ENCODE measurements at regions not wholly inside any gene's neighbourhood (a gene's known extent, or its start where the extent isn't known, plus 50 kb on each side); places are given as distances from the start of the nearest gene placed in this dataset.
"Not testable (repeated sequence)": the region's sequence is repeated elsewhere in the genome, so short reads cannot be mapped to it uniquely, and the experiment has no call there.

GRCh38 chr17:22044706-22045246 is 352.5 kb downstream of the KCNJ18 start:
- POLR2A ChIA-PET; CTCF ChIA-PET; H3K4me3 Mint-ChIP-seq; intact Hi-C loops (cut with DNase I, micrococcal nuclease); H3K36me3 Mint-ChIP-seq (ENCODE audit: low read depth); ATAC-seq; H3K27me3 Mint-ChIP-seq; H3K4me1 Mint-ChIP-seq; DNase-seq; H3K27ac Mint-ChIP-seq; H3K9me3 Mint-ChIP-seq (ENCODE audit: low read depth): not testable (repeated sequence)

- ATAC-seq; H3K4me1 Mint-ChIP-seq; CTCF ChIA-PET; intact Hi-C loops (cut with DNase I, micrococcal nuclease); POLR2A ChIA-PET; H3K9me3 Mint-ChIP-seq (ENCODE audit: low read depth); H3K27ac Mint-ChIP-seq; H3K4me3 Mint-ChIP-seq; DNase-seq; H3K36me3 Mint-ChIP-seq (ENCODE audit: low read depth); H3K27me3 Mint-ChIP-seq: not testable (repeated sequence)
These were observed 355.2 kb downstream of the KCNJ18 start for GRCh38 chr17:22047521-22047920.

GRCh38 chr17:22048226-22048625 is 355.9 kb downstream of the KCNJ18 start:
- H3K27me3 Mint-ChIP-seq; DNase-seq; intact Hi-C loops (cut with DNase I, micrococcal nuclease); H3K4me3 Mint-ChIP-seq; POLR2A ChIA-PET; H3K27ac Mint-ChIP-seq; H3K4me1 Mint-ChIP-seq; H3K9me3 Mint-ChIP-seq (ENCODE audit: low read depth); CTCF ChIA-PET; H3K36me3 Mint-ChIP-seq (ENCODE audit: low read depth); ATAC-seq: not testable (repeated sequence)

GRCh38 chr17:22050766-22051165 is 358.4 kb downstream of the KCNJ18 start:
- H3K27me3 Mint-ChIP-seq; DNase-seq; H3K4me3 Mint-ChIP-seq; H3K4me1 Mint-ChIP-seq; ATAC-seq; POLR2A ChIA-PET; CTCF ChIA-PET; H3K36me3 Mint-ChIP-seq (ENCODE audit: low read depth); H3K9me3 Mint-ChIP-seq (ENCODE audit: low read depth); H3K27ac Mint-ChIP-seq; intact Hi-C loops (cut with DNase I, micrococcal nuclease): not testable (repeated sequence)

- H3K27me3 Mint-ChIP-seq; H3K27ac Mint-ChIP-seq; H3K4me1 Mint-ChIP-seq; H3K9me3 Mint-ChIP-seq (ENCODE audit: low read depth); CTCF ChIA-PET; H3K36me3 Mint-ChIP-seq (ENCODE audit: low read depth); POLR2A ChIA-PET; intact Hi-C loops (cut with DNase I, micrococcal nuclease); H3K4me3 Mint-ChIP-seq; ATAC-seq; DNase-seq: not testable (repeated sequence)
These were observed 360.4 kb downstream of the KCNJ18 start for GRCh38 chr17:22052715-22053114.

DNA sequence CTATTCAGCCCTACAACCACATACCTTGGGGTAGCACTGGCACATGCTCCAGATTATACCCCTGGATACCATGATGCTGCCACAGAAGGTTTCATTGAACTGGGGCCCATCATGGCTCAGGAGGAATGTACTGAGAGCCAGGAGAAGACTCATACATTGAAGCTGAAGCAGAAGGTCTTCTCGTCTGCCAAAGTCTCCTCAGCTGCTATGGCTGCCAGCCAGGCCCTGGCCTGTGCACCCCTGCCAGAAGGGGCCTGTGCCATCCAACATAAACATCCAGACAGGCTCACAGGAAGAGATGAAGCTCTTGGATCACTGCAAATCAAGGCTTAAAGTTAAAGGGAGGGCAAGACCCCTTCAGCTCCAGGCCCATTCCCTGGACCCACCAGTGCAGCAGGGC is 364.2 kb downstream of the KCNJ18 start:
- H3K4me3 Mint-ChIP-seq; H3K9me3 Mint-ChIP-seq (ENCODE audit: low read depth); intact Hi-C loops (cut with DNase I, micrococcal nuclease); CTCF ChIA-PET; POLR2A ChIA-PET; ATAC-seq; H3K4me1 Mint-ChIP-seq; H3K36me3 Mint-ChIP-seq (ENCODE audit: low read depth); H3K27ac Mint-ChIP-seq; H3K27me3 Mint-ChIP-seq; DNase-seq: not testable (repeated sequence)

GRCh38 chr17:22075918-22076317 is 383.6 kb downstream of the KCNJ18 start:
- H3K27ac Mint-ChIP-seq; H3K4me1 Mint-ChIP-seq; DNase-seq; H3K9me3 Mint-ChIP-seq (ENCODE audit: low read depth); ATAC-seq; POLR2A ChIA-PET; H3K4me3 Mint-ChIP-seq; H3K36me3 Mint-ChIP-seq (ENCODE audit: low read depth); intact Hi-C loops (cut with DNase I, micrococcal nuclease); CTCF ChIA-PET; H3K27me3 Mint-ChIP-seq: not testable (repeated sequence)

- CTCF ChIA-PET; DNase-seq; ATAC-seq; POLR2A ChIA-PET; H3K36me3 Mint-ChIP-seq (ENCODE audit: low read depth); H3K27me3 Mint-ChIP-seq; intact Hi-C loops (cut with DNase I, micrococcal nuclease); H3K4me1 Mint-ChIP-seq; H3K27ac Mint-ChIP-seq; H3K4me3 Mint-ChIP-seq: not testable (repeated sequence)
- H3K9me3 Mint-ChIP-seq (ENCODE audit: low read depth), result peaks cover 14% of the 10 kb centered on the region
These were observed 396.3 kb downstream of the KCNJ18 start for GRCh38 chr17:22088589-22088988.

GRCh38 chr17:22090263-22090935 is 398.1 kb downstream of the KCNJ18 start:
- H3K27me3 Mint-ChIP-seq, result no peaks in the 10 kb centered on the region
- H3K4me3 Mint-ChIP-seq, result no peak overlapping the region
- DNase-seq, result no peak
- intact Hi-C loops (cut with DNase I, micrococcal nuclease), result no loop called here
- CTCF ChIA-PET, result no interaction called here
- no peaks in the 10 kb centered on the region for H3K36me3 Mint-ChIP-seq (ENCODE audit: low read depth)
- H3K4me1 Mint-ChIP-seq, result no peaks in the 10 kb centered on the region
- POLR2A ChIA-PET, result no interaction called here
- no peak for ATAC-seq
- H3K27ac Mint-ChIP-seq, result no peak overlapping the region
- peaks cover 16% of the 10 kb centered on the region for H3K9me3 Mint-ChIP-seq (ENCODE audit: low read depth)

GRCh38 chr17:22091041-22091679 is 398.8 kb downstream of the KCNJ18 start:
- H3K27ac Mint-ChIP-seq; CTCF ChIA-PET; POLR2A ChIA-PET; intact Hi-C loops (cut with DNase I, micrococcal nuclease); H3K4me1 Mint-ChIP-seq; ATAC-seq; H3K36me3 Mint-ChIP-seq (ENCODE audit: low read depth); H3K27me3 Mint-ChIP-seq; DNase-seq; H3K4me3 Mint-ChIP-seq: not testable (repeated sequence)
- H3K9me3 Mint-ChIP-seq (ENCODE audit: low read depth), result peaks cover 17% of the 10 kb centered on the region

- H3K4me3 Mint-ChIP-seq; H3K4me1 Mint-ChIP-seq; intact Hi-C loops (cut with DNase I, micrococcal nuclease); H3K36me3 Mint-ChIP-seq (ENCODE audit: low read depth); H3K27me3 Mint-ChIP-seq; DNase-seq; POLR2A ChIA-PET; ATAC-seq; CTCF ChIA-PET; H3K27ac Mint-ChIP-seq: not testable (repeated sequence)
- H3K9me3 Mint-ChIP-seq (ENCODE audit: low read depth), result peaks cover 17% of the 10 kb centered on the region
These were observed 399.5 kb downstream of the KCNJ18 start for GRCh38 chr17:22091840-22092239.

GRCh38 chr17:22095414-22095813 is 403.1 kb downstream of the KCNJ18 start:
- DNase-seq; H3K4me3 Mint-ChIP-seq; POLR2A ChIA-PET; intact Hi-C loops (cut with DNase I, micrococcal nuclease); H3K27ac Mint-ChIP-seq; H3K27me3 Mint-ChIP-seq; ATAC-seq; H3K4me1 Mint-ChIP-seq; H3K36me3 Mint-ChIP-seq (ENCODE audit: low read depth); CTCF ChIA-PET: not testable (repeated sequence)
- H3K9me3 Mint-ChIP-seq (ENCODE audit: low read depth), result peaks cover 10% of the 10 kb centered on the region

Measured in activated CD4-positive, alpha-beta T cell treated with anti-CD3 and anti-CD28 coated beads for 36 hours (primary cell).